GM19238 (cell line): ENCODE measurements at regions not wholly inside any gene's neighbourhood (a gene's known extent, or its start where the extent isn't known, plus 50 kb on each side); places are given as distances from the start of the nearest gene placed in this dataset.
A peak's percentile ranks its signal among the peaks of the same experiment; 100 is the strongest.

Experiments used
- DNase-seq: peaks from one replicate; pipeline ENCODE4 v3.0.0; 2011; ENCODE audit warnings: low spot score; ENCODE audit not compliant: insufficient read length

GRCh38 chr14:22002860-22003284, 329.3 kb upstream of the OR4E1 start:
- no peak for DNase-seq

DNA sequence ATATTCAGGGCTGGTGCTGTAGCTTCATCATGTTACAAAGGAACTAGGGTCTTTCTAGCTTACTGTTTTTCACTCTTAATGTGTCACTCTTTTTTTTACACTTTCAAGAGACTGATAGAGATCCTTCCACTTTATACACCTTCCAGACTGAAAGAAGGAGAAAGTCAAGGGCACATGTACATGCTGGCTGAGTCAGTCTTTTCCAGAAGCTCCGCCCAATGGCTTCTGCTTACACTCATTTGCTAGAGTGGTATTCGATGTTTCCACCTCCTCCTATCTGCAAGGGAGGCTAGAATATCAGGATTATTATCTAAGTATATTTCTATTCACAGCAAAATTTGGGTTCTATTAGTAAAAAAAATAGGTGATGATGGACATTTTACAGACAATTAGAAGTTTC, 325.8 kb upstream of the OR4E1 start:
- no peak for DNase-seq

DNA sequence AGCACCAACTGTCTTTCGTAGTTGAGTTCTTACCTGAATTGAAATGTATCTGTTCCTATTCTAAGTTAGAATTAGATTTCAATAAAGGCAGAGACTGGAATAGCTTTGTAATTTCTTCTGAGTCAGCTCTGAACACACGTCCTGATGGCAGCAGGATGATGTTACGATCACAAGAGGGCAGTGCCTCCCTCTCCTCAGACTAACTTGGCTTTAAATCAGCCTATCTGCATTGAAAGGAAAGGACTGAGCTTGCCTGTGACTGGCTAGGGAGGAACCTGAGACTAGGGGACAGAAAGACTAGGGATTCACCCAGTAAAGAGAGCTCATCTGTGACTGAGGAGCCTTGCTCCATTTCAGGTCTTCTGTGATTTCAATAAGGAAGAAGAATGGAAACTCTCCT, 323.7 kb upstream of the OR4E1 start:
- no peak for DNase-seq

DNA sequence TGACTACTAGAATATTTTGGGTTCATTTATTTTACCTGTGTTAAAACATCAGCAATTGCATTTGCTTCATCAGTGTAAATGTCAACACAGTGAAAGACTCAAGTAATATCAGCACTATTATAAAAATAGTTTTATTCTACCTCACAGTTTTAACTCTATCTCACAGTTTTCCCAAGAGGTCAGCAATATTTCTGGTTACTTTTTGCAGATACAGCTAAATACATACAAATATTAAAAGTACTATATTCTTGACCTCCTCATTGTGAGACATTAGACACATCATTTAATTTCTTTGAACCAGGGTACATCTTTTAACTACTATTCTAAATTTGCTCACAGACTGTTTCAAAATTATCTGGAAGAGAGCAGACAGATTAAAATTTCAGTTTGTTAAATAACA, 321.7 kb upstream of the OR4E1 start:
- DNase-seq = no peak

DNA sequence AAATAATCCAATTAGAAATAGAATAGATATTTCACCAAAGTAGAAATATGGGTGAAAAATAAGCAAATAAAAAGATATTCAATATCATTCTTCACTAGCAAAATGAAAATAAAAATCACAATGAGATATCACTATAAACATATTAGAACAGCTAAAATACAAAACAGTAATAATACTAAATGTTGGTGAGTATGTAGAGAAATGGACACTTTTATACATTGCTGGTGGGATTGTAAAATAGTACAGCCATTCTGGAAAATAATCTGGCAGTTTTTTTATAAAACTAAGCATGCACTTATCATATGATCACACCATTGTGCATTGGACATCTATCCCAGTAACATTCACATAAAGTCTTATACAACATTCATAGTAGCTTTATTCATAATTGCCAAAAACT, 320.2 kb upstream of the OR4E1 start:
- no peak for DNase-seq

- DNase-seq = no peak
Measured at GRCh38 chr14:21993070-21993469, 319.5 kb upstream of the OR4E1 start.

GRCh38 chr14:21991130-21991529, 317.5 kb upstream of the OR4E1 start:
- DNase-seq = no peak

DNA sequence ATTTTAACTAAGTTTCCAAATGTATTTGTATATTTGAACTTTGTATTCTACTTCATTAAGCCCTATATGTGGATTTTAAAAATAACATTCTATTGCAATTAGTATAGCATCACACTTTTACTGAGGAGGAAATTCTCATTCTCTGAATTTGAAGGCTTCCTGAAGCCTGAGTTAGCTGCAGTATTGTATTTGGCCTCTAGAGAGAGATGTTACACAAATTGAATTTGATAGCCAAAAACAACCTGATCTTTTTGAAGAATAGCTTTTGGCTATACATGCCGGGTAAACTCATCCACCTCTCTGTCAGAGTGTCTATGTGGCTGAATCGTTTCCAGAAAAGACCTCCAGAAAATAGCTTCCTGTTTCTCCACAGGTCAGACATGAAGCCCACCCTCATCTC, 316.5 kb upstream of the OR4E1 start:
- DNase-seq = no peak

DNA sequence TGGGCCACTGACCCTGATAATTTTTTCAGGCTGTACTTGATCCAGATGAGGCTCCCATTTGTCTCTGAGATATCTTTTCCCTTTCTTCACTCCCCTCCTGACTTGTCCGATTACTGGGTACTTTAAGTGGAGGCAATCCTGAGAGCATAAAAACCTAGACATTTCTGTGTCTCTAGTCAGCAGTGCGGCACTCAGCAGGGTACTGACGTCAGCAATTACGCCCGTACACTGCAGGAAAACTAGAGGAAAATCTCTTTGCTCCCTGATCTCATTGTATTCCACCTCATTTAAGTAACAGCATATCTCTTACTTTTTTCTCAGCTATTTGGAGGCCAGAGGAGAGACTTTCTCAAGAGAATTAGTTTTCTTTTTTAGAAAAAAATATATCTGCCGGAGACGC, 315.5 kb upstream of the OR4E1 start:
- DNase-seq = no peak

DNA sequence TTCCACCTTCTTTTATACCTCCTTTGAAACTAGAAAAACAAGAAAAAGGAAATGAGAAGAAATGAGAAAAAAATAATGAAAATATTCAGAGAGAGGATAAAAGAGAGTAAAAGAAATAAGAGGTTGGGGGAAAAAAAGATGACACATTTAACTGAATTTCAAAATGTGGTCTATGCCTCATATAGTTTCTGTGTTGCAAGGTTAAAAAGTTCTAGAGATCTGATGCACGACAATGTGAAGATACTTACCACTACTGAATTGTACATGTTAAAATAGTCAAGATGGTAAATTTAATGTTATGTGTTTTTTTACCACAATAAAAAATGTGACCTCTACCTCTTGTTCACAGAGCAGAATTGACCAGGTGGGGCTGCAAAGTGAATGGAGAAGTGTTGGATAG, 314.8 kb upstream of the OR4E1 start:
- DNase-seq = no peak

- no peak for DNase-seq
Measured at GRCh38 chr14:21987937-21988336, 314.3 kb upstream of the OR4E1 start.

- no peak for DNase-seq
Measured at GRCh38 chr14:21985081-21985480, 311.5 kb upstream of the OR4E1 start.

DNA sequence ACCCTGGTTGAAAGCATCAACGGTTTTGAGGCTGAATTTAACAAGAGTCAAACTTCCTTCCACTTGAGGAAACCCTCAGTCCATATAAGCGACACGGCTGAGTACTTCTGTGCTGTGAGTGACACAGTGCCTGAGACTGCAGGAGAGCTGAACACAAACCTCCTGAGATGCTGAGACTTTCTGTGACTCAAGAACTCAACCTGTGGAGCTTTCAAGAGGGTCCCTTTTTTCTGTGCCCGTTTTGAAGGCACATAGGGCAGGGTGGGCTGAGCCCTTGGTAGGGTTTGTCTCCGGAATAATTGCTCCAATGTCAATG, 305.3 kb upstream of the OR4E1 start:
- DNase-seq = no peak

DNA sequence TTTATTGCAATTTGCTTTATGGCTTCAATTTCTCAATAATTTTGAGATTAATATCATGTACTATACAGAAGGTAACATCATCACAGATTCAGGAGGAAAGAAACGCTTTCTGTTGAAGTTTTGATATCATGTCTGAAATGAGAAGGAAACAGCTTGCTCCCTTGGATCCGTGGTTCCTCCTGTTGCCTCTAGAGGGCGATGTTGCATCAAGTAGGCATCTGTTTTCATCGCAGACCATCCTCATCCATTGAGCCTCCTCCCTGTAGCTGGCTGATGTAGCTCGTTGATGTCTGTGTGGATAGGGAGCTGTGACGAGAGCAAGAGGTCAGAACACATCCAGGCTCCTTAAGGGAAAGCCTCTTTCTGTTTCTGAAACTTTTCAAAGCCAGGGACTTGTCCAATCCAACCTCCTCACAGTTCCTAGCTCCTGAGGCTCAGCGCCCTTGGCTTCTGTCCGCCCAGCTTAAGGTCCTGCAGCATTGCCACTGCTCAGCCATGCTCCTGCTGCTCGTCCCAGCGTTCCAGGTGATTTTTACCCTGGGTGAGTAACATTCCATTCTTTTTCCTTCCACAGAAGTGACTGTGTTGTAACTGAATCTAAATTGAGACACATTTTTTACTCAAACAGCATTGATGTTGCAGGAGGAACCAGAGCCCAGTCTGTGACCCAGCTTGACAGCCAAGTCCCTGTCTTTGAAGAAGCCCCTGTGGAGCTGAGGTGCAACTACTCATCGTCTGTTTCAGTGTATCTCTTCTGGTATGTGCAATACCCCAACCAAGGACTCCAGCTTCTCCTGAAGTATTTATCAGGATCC, 304.8 kb upstream of the OR4E1 start:
- DNase-seq = peak; percentile 28

DNA sequence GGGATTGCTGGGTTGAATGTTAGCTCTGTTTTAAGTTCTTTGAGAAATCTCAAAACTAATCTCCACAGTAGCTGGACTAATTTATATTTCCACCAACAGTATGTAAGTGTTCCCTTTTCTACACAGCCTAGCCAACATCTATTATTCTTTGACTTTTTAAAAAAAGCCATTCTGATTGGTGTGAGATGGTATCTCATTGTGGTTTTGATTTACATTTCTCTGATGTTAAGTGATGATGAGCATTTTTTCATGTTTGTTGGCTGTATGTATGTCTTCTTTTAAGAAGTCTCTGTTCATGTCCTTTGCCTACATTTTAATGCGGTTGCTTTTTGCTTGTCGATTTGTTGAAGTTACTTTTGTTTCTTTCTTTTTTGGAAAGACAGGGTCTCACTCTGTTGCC, 301.1 kb upstream of the OR4E1 start:
- DNase-seq = no peak

GRCh38 chr14:21965042-21965441, 291.4 kb upstream of the OR4E1 start:
- no peak for DNase-seq

- no peak for DNase-seq
Measured at GRCh38 chr14:21964180-21964579, 290.6 kb upstream of the OR4E1 start.

GRCh38 chr14:21960636-21961035, 287.0 kb upstream of the OR4E1 start:
- DNase-seq = no peak

DNA sequence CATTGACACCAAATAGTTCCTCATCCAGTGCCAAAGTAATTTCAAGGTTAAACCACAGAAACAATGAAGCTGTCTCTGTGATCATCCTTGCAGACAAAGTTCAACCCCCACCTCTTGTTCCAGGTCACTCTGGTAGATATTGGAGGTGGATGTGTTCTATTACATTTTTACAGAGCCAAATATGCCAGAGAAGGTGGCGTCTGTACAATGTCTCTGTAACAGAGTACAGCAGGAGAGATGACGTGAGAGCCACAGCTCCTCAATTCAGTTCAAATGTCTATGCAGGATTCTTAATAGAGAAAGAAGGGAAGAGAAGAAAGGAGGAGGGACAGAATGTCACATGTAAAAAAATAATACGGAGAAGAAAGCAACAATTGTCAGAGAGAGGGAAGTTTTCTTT, 268.3 kb upstream of the OR4E1 start:
- DNase-seq = no peak

DNA sequence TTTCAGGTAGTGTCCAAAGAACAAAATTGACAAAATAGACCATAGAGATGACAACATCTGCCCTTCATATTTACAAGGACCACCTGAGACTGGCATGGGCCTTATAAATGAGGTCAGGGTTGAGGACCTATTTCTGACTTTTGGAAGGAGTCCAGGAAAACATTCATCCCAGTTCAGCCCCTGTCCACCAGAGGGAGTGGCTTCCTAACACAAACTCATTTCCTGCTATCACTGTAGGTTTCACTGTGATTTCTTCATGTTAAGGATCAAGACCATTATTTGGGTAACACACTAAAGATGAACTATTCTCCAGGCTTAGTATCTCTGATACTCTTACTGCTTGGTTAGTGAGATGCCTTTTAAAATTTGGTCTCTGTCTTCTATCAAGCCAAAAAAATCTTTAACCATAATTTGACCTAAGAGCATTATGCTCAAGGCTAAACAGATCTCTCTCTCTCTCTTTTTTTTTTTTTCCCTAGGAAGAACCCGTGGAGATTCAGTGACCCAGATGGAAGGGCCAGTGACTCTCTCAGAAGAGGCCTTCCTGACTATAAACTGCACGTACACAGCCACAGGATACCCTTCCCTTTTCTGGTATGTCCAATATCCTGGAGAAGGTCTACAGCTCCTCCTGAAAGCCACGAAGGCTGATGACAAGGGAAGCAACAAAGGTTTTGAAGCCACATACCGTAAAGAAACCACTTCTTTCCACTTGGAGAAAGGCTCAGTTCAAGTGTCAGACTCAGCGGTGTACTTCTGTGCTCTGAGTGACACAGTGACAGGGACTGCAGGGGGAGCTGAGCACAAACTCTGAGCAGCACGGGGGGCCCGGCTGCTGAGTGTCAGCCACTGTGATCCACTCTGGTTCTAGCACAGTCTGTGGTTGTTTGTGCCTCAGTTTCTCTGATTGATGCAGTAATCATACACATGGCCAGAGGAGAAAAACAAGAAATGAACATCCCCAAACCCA, 267.6 kb upstream of the OR4E1 start:
- DNase-seq = no peak

DNA sequence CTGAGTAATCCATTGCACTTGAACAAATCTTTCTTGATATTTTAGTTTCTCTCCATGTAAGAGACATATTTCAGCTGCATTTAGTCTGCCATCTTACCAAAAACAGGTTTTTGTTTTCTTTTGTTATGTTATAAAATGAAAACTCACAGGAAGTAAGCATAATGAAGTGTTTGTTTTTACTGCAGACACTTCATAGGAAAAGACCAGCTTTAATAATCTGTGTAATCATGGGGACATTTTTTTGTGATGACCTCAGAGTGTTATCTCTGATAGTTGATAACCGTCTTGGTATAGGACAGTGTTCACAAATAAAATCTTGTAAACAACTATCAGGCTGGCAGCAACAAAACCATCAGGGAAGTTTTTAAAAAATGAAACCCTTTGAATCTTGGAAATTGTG, 266.2 kb upstream of the OR4E1 start:
- DNase-seq = no peak

DNA sequence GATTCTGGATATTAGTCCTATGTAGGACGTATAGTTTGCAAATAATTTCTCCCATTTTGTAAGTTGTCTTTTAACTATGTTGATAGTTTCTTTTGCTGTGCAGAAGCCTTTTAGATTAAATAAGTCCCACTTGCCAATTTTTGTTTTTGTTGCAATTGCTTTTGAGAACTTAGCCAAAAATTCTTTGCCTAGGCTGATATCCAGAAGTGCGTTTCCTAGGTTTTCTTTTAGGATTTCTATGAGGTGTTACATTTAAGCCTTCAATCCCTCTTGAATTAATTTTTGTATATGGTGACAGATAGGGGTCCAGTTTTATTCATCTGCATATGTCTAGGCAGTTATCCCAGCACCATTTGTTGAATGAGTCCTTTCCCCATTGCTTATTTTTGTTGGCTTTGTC, 264.4 kb upstream of the OR4E1 start:
- DNase-seq = no peak

DNA sequence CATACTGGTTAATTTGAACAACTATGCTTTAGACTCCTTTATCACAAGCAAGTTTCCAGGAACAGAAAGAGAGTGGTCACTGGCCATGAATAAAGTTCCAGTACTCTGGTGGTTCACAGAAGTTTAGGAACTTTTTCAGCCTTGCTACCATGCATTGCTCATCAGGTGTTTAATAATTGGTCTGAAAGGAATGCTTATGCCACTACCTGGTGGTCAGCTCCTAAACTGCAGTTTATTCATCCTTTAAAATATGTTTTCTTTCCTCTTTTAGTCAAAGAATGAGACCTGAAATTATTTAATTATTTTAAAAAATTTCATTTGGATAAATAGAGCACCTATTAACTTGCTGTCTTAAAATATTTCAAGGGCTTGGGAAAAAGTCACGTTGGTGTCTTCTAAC, 260.1 kb upstream of the OR4E1 start:
- no peak for DNase-seq
